IMR-90 (cell line): ENCODE measurements at regions not wholly inside any gene's neighbourhood (a gene's known extent, or its start where the extent isn't known, plus 50 kb on each side); places are given as distances from the start of the nearest gene placed in this dataset.
"Not testable (repeated sequence)": the region's sequence is repeated elsewhere in the genome, so short reads cannot be mapped to it uniquely, and the experiment has no call there.

Source experiments
- ATAC-seq: fragments of 200-7000 bp; cut with Tn5 transposase; 2 replicates; pipeline ENCODE4 v1.9.1; 2020; ENCODE audit warnings: low read depth, mild to moderate bottlenecking, moderate library complexity
- BruUV-seq: library from RNA; stranded (reverse); fragments of 400-500 nt; replicated peaks from 2 replicates; lab custom pipeline; 2021; lab: Mats Ljungman, UMichigan
- CTCF ChIA-PET: fragments of 300-600 bp; formaldehyde crosslinking; extraction: SDS; loops from one replicate; lab custom pipeline; 2021; ENCODE audit warnings: antibody characterized with exemption; lab: Yijun Ruan, JAX
- POLR2A ChIA-PET: fragments of 300-600 bp; sonication (Branson Sonifier 250); formaldehyde crosslinking; loops from one replicate; lab custom pipeline; 2022; ENCODE audit warnings: antibody characterized with exemption; ENCODE audit not compliant: unreplicated experiment; lab: Charles Lee
- DNase-seq: peaks from one replicate; pipeline ENCODE4 v3.0.0; 2013
- H2AFZ ChIP-seq: replicated peaks from 2 replicates; pipeline ENCODE3; 2013; ENCODE audit warnings: low read length, mild to moderate bottlenecking; ENCODE audit not compliant: poor library complexity
- H2AK5ac ChIP-seq: 2 replicates; pipeline ENCODE4 v1.6.1; 2013; ENCODE audit warnings: low read depth, low read length, inconsistent platforms
- H2AK9ac ChIP-seq: replicated peaks from 2 replicates; pipeline ENCODE3; 2013; ENCODE audit warnings: mild to moderate bottlenecking, low read depth, low read length, moderate library complexity; ENCODE audit not compliant: poor library complexity
- H2BK120ac ChIP-seq: 2 replicates; pipeline ENCODE4 v1.6.1; 2013; ENCODE audit warnings: low read depth, low read length, inconsistent platforms
- H2BK15ac ChIP-seq: 3 replicates; pipeline ENCODE4 v1.6.1; 2013; ENCODE audit warnings: low read depth, low read length, inconsistent platforms
- H2BK20ac ChIP-seq: 2 replicates; pipeline ENCODE4 v1.6.1; 2013; ENCODE audit warnings: low read depth, mild to moderate bottlenecking, inconsistent platforms, low read length, moderate library complexity
- H2BK5ac ChIP-seq: 2 replicates; pipeline ENCODE4 v1.6.1; 2013; ENCODE audit warnings: mild to moderate bottlenecking, low read depth, low read length, inconsistent platforms; ENCODE audit not compliant: poor library complexity, severe bottlenecking
- H3K14ac ChIP-seq: replicated peaks from 2 replicates; pipeline ENCODE4 v1.6.1; 2013; ENCODE audit warnings: low read depth, low read length, inconsistent platforms
- H3K18ac ChIP-seq: 2 replicates; pipeline ENCODE4 v1.6.1; 2013; ENCODE audit warnings: low read depth, low read length, control low read depth
- H3K23ac ChIP-seq: 2 replicates; pipeline ENCODE4 v1.6.1; 2013; ENCODE audit warnings: low read depth, low read length, inconsistent platforms
- H3K27ac ChIP-seq: 2 replicates; pipeline ENCODE4 v1.5.1; 2013; ENCODE audit warnings: mild to moderate bottlenecking, control low read depth, low read length; ENCODE audit not compliant: insufficient read depth
- H3K27me3 ChIP-seq: 2 replicates; pipeline ENCODE4 v1.6.1; 2013; ENCODE audit warnings: low read length; ENCODE audit not compliant: control insufficient read depth, insufficient read depth
- H3K36me3 ChIP-seq: 2 replicates; pipeline ENCODE4 v1.6.1; 2013; ENCODE audit warnings: low read length, mixed read lengths; ENCODE audit not compliant: control insufficient read depth, insufficient read depth
- H3K4ac ChIP-seq: 2 replicates; pipeline ENCODE4 v1.6.1; 2013; ENCODE audit warnings: low read depth, low read length, inconsistent platforms
- H3K4me1 ChIP-seq: 2 replicates; pipeline ENCODE4 v1.6.1; 2013; ENCODE audit warnings: low read length, mixed read lengths; ENCODE audit not compliant: control insufficient read depth, insufficient read depth
- H3K4me2 ChIP-seq: 2 replicates; pipeline ENCODE4 v1.6.1; 2013; ENCODE audit warnings: low read depth, mild to moderate bottlenecking, control low read depth, low read length, moderate library complexity
- H3K4me3 ChIP-seq: 2 replicates; pipeline ENCODE4 v1.5.1; 2013; ENCODE audit warnings: low read depth, mild to moderate bottlenecking, control low read depth, low read length, moderate library complexity; ENCODE audit not compliant: insufficient read depth
- H3K56ac ChIP-seq: 2 replicates; pipeline ENCODE4 v1.6.1; 2013; ENCODE audit warnings: low read length, inconsistent platforms; ENCODE audit not compliant: insufficient read depth; ENCODE audit errors: extremely low read depth
- H3K79me1 ChIP-seq, 2 experiments: 2 replicates each; pipeline ENCODE4 v1.6.1; 2013; ENCODE audit warnings: low read length in 2 of 2, inconsistent platforms in 1 of 2, low read depth in 1 of 2
- H3K9ac ChIP-seq: 2 replicates; pipeline ENCODE4 v1.6.1; 2013; ENCODE audit warnings: low read depth, low read length, control low read depth
- H3K9me1 ChIP-seq: 2 replicates; pipeline ENCODE4 v1.6.1; 2013; ENCODE audit warnings: low read length, inconsistent platforms; ENCODE audit not compliant: insufficient read depth
- H3K9me3 ChIP-seq: 2 replicates; pipeline ENCODE4 v1.6.1; 2013; ENCODE audit warnings: low read length; ENCODE audit not compliant: control insufficient read depth, insufficient read depth
- H4K20me1 ChIP-seq: 2 replicates; pipeline ENCODE4 v1.6.1; 2013; ENCODE audit warnings: low read length, inconsistent platforms; ENCODE audit not compliant: insufficient read depth
- H4K5ac ChIP-seq: 2 replicates; pipeline ENCODE4 v1.6.1; 2013; ENCODE audit warnings: mild to moderate bottlenecking, low read depth, low read length, control low read depth
- H4K8ac ChIP-seq, 2 experiments: 2 replicates each; pipeline ENCODE4 v1.6.1; 2013; ENCODE audit warnings: low read depth in 2 of 2, low read length in 2 of 2, control low read depth in 1 of 2, inconsistent platforms in 1 of 2
- H4K91ac ChIP-seq: 2 replicates; pipeline ENCODE4 v1.6.1; 2013; ENCODE audit warnings: low read depth, low read length, inconsistent platforms; ENCODE audit not compliant: insufficient read depth
- WGBS, 2 experiments: methylation state at CpG; one replicate each; pipeline versions ENCODE4 v1.1.5 to v1.1.7; 2013; ENCODE audit warnings: missing lambda C conversion rate in 2 of 2; ENCODE audit not compliant: insufficient read length in 1 of 2; ENCODE audit errors: extremely low coverage in 2 of 2; 5-methylcytosine and 5-hydroxymethylcytosine counted together
- dilution Hi-C: fragments of 300-500 bp; cut with HindIII; formaldehyde crosslinking; loops from one replicate; pipeline ENCODE4 v1.14.3; 2018; ENCODE audit warnings: low sequenced_read_pairs; ENCODE audit not compliant: unreplicated experiment
- in situ Hi-C: fragments of 300-500 bp; cut with MboI; formaldehyde crosslinking; loops from 3 replicates; pipeline ENCODE4 v1.14.3; 2019; ENCODE audit warnings: low sequenced_read_pairs, inconsistent platforms, mixed read lengths
- intact Hi-C: fragments of 100-400 bp; cut with micrococcal nuclease; formaldehyde crosslinking; loops from 2 replicates; pipeline ENCODE4 v1.10.0; 2022

- dilution Hi-C loops, H3K9me1 ChIP-seq, H2BK20ac ChIP-seq, H2BK5ac ChIP-seq, ATAC-seq, BruUV-seq, H3K36me3 ChIP-seq, H3K56ac ChIP-seq, H2AK9ac ChIP-seq, H3K9me3 ChIP-seq, H2BK15ac ChIP-seq, H3K23ac ChIP-seq, H3K27me3 ChIP-seq, H4K91ac ChIP-seq, H3K4me3 ChIP-seq, H3K4ac ChIP-seq, DNase-seq, H2BK120ac ChIP-seq, H3K4me2 ChIP-seq, H2AFZ ChIP-seq, intact Hi-C loops, H3K18ac ChIP-seq, POLR2A ChIA-PET, in situ Hi-C loops, H3K9ac ChIP-seq, H3K4me1 ChIP-seq, CTCF ChIA-PET, H3K79me1 ChIP-seq, H4K8ac ChIP-seq, H2AK5ac ChIP-seq, H4K5ac ChIP-seq, H3K14ac ChIP-seq, H4K20me1 ChIP-seq, H3K27ac ChIP-seq: not testable (repeated sequence)
- 40% methylated on average over 2 of the region's 18 CpGs; no CpG with 5 or more reads in 1 of the 2 experiments for WGBS, 2 experiments
Observed at GRCh38 chr13:99754750-99755149, 216.8 kb downstream of the ZIC5 start.
